HG02970 (cell line): ENCODE measurements at regions not wholly inside any gene's neighbourhood (a gene's known extent, or its start where the extent isn't known, plus 50 kb on each side); places are given as distances from the start of the nearest gene placed in this dataset.
"Not testable (repeated sequence)": the region's sequence is repeated elsewhere in the genome, so short reads cannot be mapped to it uniquely, and the experiment has no call there.

Source experiments
- ATAC-seq: cut with Tn5 transposase; IDR thresholded peaks from one replicate; pipeline ENCODE4 v1.9.1; 2021; ENCODE audit warnings: mild to moderate bottlenecking, moderate library complexity, moderate number of reproducible peaks; ENCODE audit not compliant: unreplicated experiment, low FRiP score

- ATAC-seq = no peak
These were observed 278.3 kb upstream of the ZNF32 start for GRCh38 chr10:43926875-43927406.

- ATAC-seq = no peak
These were observed 277.7 kb upstream of the ZNF32 start for GRCh38 chr10:43926371-43926770.

GRCh38 chr10:43925793-43926192 is 277.1 kb upstream of the ZNF32 start:
- no peak for ATAC-seq

DNA sequence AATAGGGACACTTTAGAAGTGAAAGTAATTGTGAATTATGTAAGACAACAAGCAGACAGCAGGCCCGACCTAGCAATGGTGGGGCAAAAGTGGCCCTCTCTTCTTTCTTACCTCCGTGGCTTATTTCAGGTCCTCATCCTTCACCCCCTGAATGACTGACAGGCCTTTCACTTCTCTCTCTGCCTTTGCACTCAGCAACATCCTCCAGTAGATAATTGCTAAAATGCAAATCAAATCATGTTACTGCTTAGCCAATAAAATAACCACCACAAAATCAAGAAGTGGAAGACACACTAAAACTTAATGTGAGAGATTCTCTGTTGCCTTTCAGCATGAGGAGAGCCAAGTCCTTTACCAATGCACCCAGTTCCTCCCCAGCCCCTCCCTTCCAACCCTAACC is 274.6 kb upstream of the ZNF32 start:
- no peak for ATAC-seq

- ATAC-seq = no peak
These were observed 273.9 kb upstream of the ZNF32 start for GRCh38 chr10:43922335-43923280.

DNA sequence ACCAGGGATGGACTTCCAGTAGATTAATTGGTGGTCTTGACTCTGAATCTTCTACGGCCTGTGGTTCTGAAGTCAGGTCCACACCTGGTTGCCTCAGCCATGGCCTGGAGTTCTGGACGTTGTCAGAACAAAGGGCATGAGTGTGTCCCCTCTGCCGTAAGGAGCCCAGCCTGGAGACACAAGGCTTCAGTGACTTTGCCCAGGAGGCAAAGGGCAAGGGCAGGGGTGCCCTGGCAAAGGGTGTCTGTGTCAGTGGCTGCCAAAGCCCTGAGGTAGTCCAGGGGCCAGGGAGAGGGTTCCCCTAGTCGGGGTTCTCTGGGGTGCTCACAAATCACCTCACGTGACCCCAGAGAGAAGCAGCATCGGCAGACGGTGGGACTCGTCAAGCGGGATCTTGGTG is 273.2 kb upstream of the ZNF32 start:
- ATAC-seq = no peak

DNA sequence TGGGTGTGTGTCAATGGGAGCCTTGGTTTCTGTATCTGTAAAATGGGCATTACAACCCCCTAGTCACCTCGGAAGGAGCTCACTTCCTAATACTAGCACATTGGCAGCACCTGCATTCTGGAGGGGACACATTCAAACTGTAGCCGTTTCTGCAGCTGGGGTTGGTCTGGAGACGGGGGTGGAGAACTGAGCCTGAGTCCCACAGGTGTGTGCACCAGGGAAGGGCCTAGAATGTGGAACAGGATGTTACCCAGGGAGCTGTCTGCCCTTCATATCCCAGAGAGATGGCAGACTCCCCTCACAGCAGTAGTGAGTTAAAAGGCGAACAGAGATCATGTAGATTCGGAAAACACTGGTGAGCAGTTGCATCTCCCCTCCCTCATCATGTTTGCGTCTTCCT is 272.8 kb upstream of the ZNF32 start:
- no peak for ATAC-seq

DNA sequence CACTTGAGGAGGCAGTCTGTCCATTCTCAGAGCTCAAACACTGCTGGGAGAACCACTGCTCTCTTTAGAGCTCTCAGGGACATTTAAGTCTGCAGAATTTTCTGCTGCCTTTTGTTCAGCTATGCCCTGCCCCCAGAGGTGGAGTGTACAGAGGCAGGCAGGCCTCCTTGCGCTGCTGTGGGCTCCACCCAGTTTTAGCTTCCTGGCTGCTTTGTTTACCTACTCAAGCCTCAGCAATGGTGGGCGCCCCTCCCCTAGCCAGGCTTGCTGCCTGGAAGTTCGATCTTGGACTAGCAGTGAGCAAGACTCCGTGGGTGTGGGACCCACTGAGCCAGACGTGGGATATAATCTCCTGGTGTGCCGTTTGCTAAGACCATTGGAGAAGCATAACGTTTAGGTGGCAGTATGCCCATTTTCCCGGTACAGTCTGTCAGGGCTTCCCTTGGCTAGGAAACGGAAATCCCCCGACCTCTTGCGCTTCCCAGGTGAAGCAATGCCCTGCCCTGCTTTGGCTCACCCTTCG is 271.6 kb upstream of the ZNF32 start:
- not testable (repeated sequence) for ATAC-seq

DNA sequence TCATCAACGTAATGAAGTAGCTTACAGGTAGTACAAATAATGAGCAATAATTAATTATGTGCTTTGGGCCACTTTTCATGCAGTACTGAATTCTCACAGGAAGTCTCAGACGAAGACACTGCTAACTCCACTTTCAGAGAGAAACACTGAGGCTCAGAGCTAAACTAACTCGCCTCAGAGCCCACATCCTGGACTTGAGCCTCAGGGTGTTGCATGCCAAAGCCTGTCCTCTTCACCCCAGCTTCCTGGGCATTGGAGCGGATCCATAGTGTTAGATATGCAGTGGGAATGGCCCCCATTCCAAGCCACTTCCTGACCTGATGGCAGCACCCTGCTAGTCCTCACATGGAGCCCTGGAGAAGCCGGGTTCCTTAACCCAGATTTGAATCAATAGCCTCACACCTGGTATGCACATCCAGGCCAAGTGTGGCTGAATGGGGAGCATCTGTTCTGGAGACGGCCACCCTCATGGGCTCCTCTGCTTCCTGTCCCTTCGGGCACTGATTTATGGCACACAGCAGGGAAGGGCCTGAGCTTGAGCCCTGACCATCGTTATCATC is 265.1 kb upstream of the ZNF32 start:
- no peak for ATAC-seq

DNA sequence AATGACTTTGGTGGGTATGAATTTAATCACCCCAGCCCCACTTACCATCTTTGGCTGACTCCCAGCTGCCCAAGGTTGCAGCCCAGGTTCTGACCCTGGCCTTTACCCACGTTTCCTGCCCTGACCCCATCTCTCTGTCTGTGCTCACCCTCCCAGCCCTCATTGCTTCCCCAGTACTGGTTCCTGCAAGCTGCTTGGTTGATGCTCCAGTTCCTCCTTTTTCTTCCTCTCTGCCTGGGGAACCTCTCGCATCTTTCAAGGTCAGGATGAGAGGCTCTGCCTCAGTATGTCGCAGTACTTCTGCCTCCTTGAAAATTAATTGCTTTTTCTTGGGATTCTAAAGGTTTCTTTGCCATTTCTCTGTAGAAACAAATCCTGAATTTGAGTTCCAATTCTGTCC is 263.8 kb upstream of the ZNF32 start:
- no peak for ATAC-seq

DNA sequence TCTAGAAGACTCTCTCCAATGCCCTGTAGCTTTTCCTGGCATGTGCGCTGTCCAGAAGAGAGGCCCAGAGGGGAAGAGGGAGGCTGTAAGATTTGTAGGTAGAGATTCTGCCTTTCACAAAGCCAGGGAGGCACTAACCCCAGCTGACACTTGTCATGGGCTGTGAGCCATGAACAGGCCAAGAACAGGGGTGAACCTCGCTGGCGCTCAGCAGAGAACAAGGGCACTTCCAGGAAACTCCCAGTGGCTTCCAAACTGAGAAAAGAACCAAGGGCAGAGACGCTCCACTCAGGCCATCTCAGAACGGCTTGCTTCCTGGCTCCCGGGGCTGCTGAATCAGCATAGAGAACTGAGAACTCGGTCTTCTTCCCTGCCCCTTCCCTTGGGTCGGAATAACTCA is 257.8 kb upstream of the ZNF32 start:
- no peak for ATAC-seq

GRCh38 chr10:43905512-43906236 is 257.0 kb upstream of the ZNF32 start:
- no peak for ATAC-seq

DNA sequence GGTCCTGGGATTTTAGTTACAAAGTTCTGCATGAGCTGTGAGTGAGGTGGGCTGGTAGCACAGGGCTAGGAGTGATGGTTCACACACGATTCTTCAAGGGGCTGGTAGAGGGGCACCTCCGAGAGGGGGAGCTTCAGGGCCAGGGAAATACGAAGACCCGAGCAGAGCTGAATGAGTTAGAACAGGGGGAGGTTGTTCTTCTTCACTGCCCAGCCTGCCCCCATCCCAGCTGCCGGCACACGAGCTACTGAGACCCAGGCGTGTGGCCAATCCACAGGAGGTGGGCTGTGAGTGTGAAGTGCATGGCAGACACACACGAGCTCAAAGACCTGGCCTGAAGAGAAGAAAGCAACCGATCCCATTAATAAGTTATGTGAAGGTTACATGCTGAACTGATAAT is 256.2 kb upstream of the ZNF32 start:
- ATAC-seq = no peak

- no peak for ATAC-seq
These were observed 255.6 kb upstream of the ZNF32 start for GRCh38 chr10:43904301-43904700.

GRCh38 chr10:43903451-43903850 is 254.8 kb upstream of the ZNF32 start:
- ATAC-seq = no peak

GRCh38 chr10:43902842-43903241 is 254.2 kb upstream of the ZNF32 start:
- ATAC-seq = no peak

GRCh38 chr10:43901744-43902504 is 253.2 kb upstream of the ZNF32 start:
- no peak for ATAC-seq

- ATAC-seq = no peak
These were observed 252.6 kb upstream of the ZNF32 start for GRCh38 chr10:43901302-43901701.

DNA sequence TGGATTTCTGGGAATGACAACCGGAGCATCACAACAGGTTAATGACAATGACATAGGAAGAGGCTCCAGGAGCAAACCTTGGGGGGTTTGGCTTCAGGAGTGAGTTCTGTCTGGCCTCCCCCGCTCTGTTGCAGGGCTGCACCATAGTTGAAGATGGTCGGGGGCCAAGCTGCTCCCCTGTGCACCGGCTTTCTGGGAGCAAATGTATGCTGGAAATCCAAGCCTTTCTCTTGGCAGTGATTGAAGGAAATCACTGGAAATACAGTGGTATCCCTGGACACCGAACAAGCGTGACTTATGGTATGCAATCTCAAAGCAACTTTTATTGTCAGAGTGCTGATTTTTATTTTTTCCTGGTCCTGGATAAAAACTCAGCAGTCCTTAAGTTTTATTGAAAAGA is 251.9 kb upstream of the ZNF32 start:
- no peak for ATAC-seq
